H9 (cell line): ENCODE measurements at regions not wholly inside any gene's neighbourhood (a gene's known extent, or its start where the extent isn't known, plus 50 kb on each side); places are given as distances from the start of the nearest gene placed in this dataset.

Experiments
- DNase-seq: peaks from one replicate; pipeline ENCODE4 v3.0.0-alpha.2; 2017
- H2AFZ ChIP-seq: one replicate; pipeline ENCODE4 v1.6.1; 2013; ENCODE audit warnings: mild to moderate bottlenecking, low read length, control low read depth, moderate library complexity
- H2AK5ac ChIP-seq: 2 replicates; pipeline ENCODE4 v1.6.1; 2013; ENCODE audit warnings: low read length, control low read depth, mixed read lengths; ENCODE audit not compliant: insufficient read length
- H2BK120ac ChIP-seq: one replicate; pipeline ENCODE4 v1.6.1; 2013; ENCODE audit warnings: low read depth, mild to moderate bottlenecking, low read length, control low read depth, inconsistent platforms; ENCODE audit not compliant: poor library complexity, severe bottlenecking
- H2BK12ac ChIP-seq: 2 replicates; pipeline ENCODE4 v1.6.1; 2013; ENCODE audit warnings: low read length, control low read depth, mixed read lengths, low read depth; ENCODE audit not compliant: insufficient read length
- H2BK15ac ChIP-seq: 2 replicates; pipeline ENCODE4 v1.6.1; 2013; ENCODE audit warnings: low read depth, low read length, control low read depth
- H2BK20ac ChIP-seq: one replicate; pipeline ENCODE4 v1.6.1; 2013; ENCODE audit warnings: low read depth, mild to moderate bottlenecking, low read length, control low read depth, inconsistent platforms; ENCODE audit not compliant: poor library complexity, severe bottlenecking
- H2BK5ac ChIP-seq: 2 replicates; pipeline ENCODE4 v1.6.1; 2013; ENCODE audit warnings: low read length, control low read depth, mixed read lengths; ENCODE audit not compliant: insufficient read length
- H3K14ac ChIP-seq: 2 replicates; pipeline ENCODE4 v1.6.1; 2013; ENCODE audit warnings: low read length, control low read depth; ENCODE audit not compliant: insufficient read depth
- H3K18ac ChIP-seq: 2 replicates; pipeline ENCODE4 v1.6.1; 2013; ENCODE audit warnings: low read depth, mild to moderate bottlenecking, mixed read lengths, low read length, control low read depth; ENCODE audit not compliant: insufficient read length
- H3K23ac ChIP-seq: 2 replicates; pipeline ENCODE4 v1.6.1; 2013; ENCODE audit warnings: low read length, control low read depth, mixed read lengths, low read depth; ENCODE audit not compliant: insufficient read length
- H3K23me2 ChIP-seq: 2 replicates; pipeline ENCODE4 v1.6.1; 2013; ENCODE audit warnings: low read depth, mild to moderate bottlenecking, mixed read lengths, low read length, control low read depth; ENCODE audit not compliant: insufficient read length, poor library complexity, severe bottlenecking
- H3K27ac ChIP-seq: 2 replicates; pipeline ENCODE4 v1.5.1; 2013; ENCODE audit warnings: low read length, control low read depth, mixed read lengths, low read depth; ENCODE audit not compliant: insufficient read length
- H3K27me3 ChIP-seq: 2 replicates; pipeline ENCODE4 v1.6.1; 2013; ENCODE audit warnings: low read length, control low read depth, inconsistent platforms; ENCODE audit not compliant: insufficient read depth
- H3K4ac ChIP-seq: 2 replicates; pipeline ENCODE4 v1.6.1; 2013; ENCODE audit warnings: low read depth, mild to moderate bottlenecking, control low read depth, inconsistent platforms, low read length, moderate library complexity
- H3K4me1 ChIP-seq: 2 replicates; pipeline ENCODE4 v1.6.1; 2013; ENCODE audit warnings: low read length, control low read depth, inconsistent platforms; ENCODE audit not compliant: insufficient read depth
- H3K4me2 ChIP-seq: 2 replicates; pipeline ENCODE4 v1.6.1; 2013; ENCODE audit warnings: low read length, control low read depth, mixed read lengths; ENCODE audit not compliant: insufficient read length, insufficient read depth
- H3K56ac ChIP-seq: 2 replicates; pipeline ENCODE4 v1.6.1; 2013; ENCODE audit warnings: low read depth, mild to moderate bottlenecking, mixed read lengths, low read length, control low read depth; ENCODE audit not compliant: insufficient read length
- H3K79me1 ChIP-seq: 2 replicates; pipeline ENCODE4 v1.6.1; 2013; ENCODE audit warnings: low read depth, mild to moderate bottlenecking, moderate library complexity, low read length, control low read depth, inconsistent platforms; ENCODE audit not compliant: insufficient read depth, poor library complexity, severe bottlenecking
- H3K79me2 ChIP-seq: 2 replicates; pipeline ENCODE4 v1.6.1; 2013; ENCODE audit warnings: low read length, control low read depth, inconsistent platforms; ENCODE audit not compliant: insufficient read depth
- H3K9ac ChIP-seq: 2 replicates; pipeline ENCODE4 v1.6.1; 2013; ENCODE audit warnings: low read length, control low read depth, mixed read lengths; ENCODE audit not compliant: insufficient read length; ENCODE audit errors: extremely low read depth
- H3K9me3 ChIP-seq: one replicate; pipeline ENCODE4 v1.6.1; 2013; ENCODE audit warnings: low read depth, low read length, inconsistent platforms; ENCODE audit not compliant: control insufficient read depth
- H3T11ph ChIP-seq: one replicate; pipeline ENCODE4 v1.6.1; 2013; ENCODE audit warnings: mild to moderate bottlenecking, low read length, control low read depth, inconsistent platforms
- H4K20me1 ChIP-seq: one replicate; pipeline ENCODE4 v1.6.1; 2013; ENCODE audit not compliant: control insufficient read depth, insufficient read length, insufficient read depth
- H4K5ac ChIP-seq: 2 replicates; pipeline ENCODE4 v1.6.1; 2013; ENCODE audit warnings: low read depth, mild to moderate bottlenecking, mixed read lengths, low read length, control low read depth; ENCODE audit not compliant: insufficient read length
- H4K8ac ChIP-seq: replicated peaks from 2 replicates; pipeline ENCODE4 v1.6.1; 2013; ENCODE audit warnings: low read length, control low read depth, mixed read lengths, low read depth; ENCODE audit not compliant: insufficient read length
- H4K91ac ChIP-seq: 2 replicates; pipeline ENCODE4 v1.6.1; 2013; ENCODE audit warnings: low read depth, mild to moderate bottlenecking, moderate library complexity, mixed read lengths, low read length, control low read depth; ENCODE audit not compliant: insufficient read length
- H3K27ac Mint-ChIP-seq, 3 experiments: 2 replicates in 2 of 3; 3 replicates in 1 of 3; pipeline ENCODE4 v1.8.0; 2020 to 2021; ENCODE audit warnings: mixed read lengths in 3 of 3, mild to moderate bottlenecking in 1 of 3, moderate library complexity in 1 of 3
- H3K27me3 Mint-ChIP-seq: 2 replicates; pipeline ENCODE4 v1.8.0; 2021; ENCODE audit warnings: low read depth, mild to moderate bottlenecking, moderate library complexity, mixed read lengths
- H3K36me3 Mint-ChIP-seq, 3 experiments: 2 replicates in 2 of 3; 3 replicates in 1 of 3; pipeline ENCODE4 v1.8.0; 2020 to 2021; ENCODE audit warnings: low read depth in 3 of 3, mixed read lengths in 3 of 3; ENCODE audit not compliant: insufficient read depth in 1 of 3
- H3K4me1 Mint-ChIP-seq, 2 experiments: 2 replicates each; pipeline ENCODE4 v1.8.0; 2020; ENCODE audit warnings: mixed read lengths in 2 of 2
- H3K4me3 Mint-ChIP-seq, 2 experiments: 2 replicates in 1 of 2; 3 replicates in 1 of 2; pipeline ENCODE4 v1.8.0; 2020 to 2021; ENCODE audit warnings: mild to moderate bottlenecking in 2 of 2, mixed read lengths in 2 of 2, moderate library complexity in 1 of 2
- H3K9me3 Mint-ChIP-seq, 2 experiments: 2 replicates in 1 of 2; 3 replicates in 1 of 2; pipeline ENCODE4 v1.8.0; 2020; ENCODE audit warnings: mild to moderate bottlenecking in 2 of 2, mixed read lengths in 2 of 2, moderate library complexity in 1 of 2
- CTCF ChIP-seq: fragments of 200-600 bp; sonication (generic); conservative IDR thresholded peaks from 3 replicates; pipeline ENCODE4 v1.8.0; 2021; ENCODE audit warnings: antibody characterized with exemption, mild to moderate bottlenecking
- WGBS: extraction: QIAGEN DNeasy Blood & Tissue Kit; methylation state at CpG from one replicate; pipeline ENCODE4 v1.1.7; 2013; ENCODE audit warnings: missing lambda C conversion rate, low lambda C conversion rate, mixed read lengths; ENCODE audit not compliant: insufficient read length; ENCODE audit errors: extremely low coverage; 5-methylcytosine and 5-hydroxymethylcytosine counted together

- H4K91ac ChIP-seq: no peak overlapping the region
- no peak overlapping the region for H3K27ac ChIP-seq
- no peak for TF ChIP-seq CTCF
- H3K56ac ChIP-seq: no peak overlapping the region
- H3K4me1 ChIP-seq: no peaks in the 10 kb centered on the region
- no peak overlapping the region for H3K4me2 ChIP-seq
- H3K23ac ChIP-seq: no peak overlapping the region
- no peaks in the 10 kb centered on the region for H3K23me2 ChIP-seq
- no peaks in the 10 kb centered on the region for H3K79me2 ChIP-seq
- H2BK5ac ChIP-seq: no peak overlapping the region
- no peak overlapping the region for H2AFZ ChIP-seq
- H3K27me3 Mint-ChIP-seq: no peaks in the 10 kb centered on the region
- no peaks in the 10 kb centered on the region for H3K36me3 Mint-ChIP-seq
- no peak overlapping the region for H2BK12ac ChIP-seq
- H3K4ac ChIP-seq: no peak overlapping the region
- no peak overlapping the region for H3T11ph ChIP-seq
- no peak overlapping the region for H4K5ac ChIP-seq
- H3K4me1 Mint-ChIP-seq: peaks cover 13 to 21% of the 10 kb centered on the region in 2 experiments
- no peak overlapping the region for H4K8ac ChIP-seq
- H2BK20ac ChIP-seq: no peak overlapping the region
- no peaks in the 10 kb centered on the region for H3K79me1 ChIP-seq
- H3K9ac ChIP-seq: no peak overlapping the region
- no peaks in the 10 kb centered on the region for H4K20me1 ChIP-seq
- H3K27ac Mint-ChIP-seq: no peak overlapping the region
- H2BK120ac ChIP-seq: no peak overlapping the region
- no peaks in the 10 kb centered on the region for H3K27me3 ChIP-seq
- H2AK5ac ChIP-seq: no peak overlapping the region
- no peaks in the 10 kb centered on the region for H3K9me3 Mint-ChIP-seq
- no peak overlapping the region for H3K4me3 Mint-ChIP-seq
- DNase-seq: no peak
- no peak overlapping the region for H3K18ac ChIP-seq
- no CpG with 5 or more reads among the region's 5 CpGs for WGBS
- no peaks in the 10 kb centered on the region for H3K9me3 ChIP-seq
- no peak overlapping the region for H3K14ac ChIP-seq
- H2BK15ac ChIP-seq: no peak overlapping the region
Measured at GRCh38 chr7:54817152-54817551, 58.1 kb upstream of the SEC61G start.
